ENCODE measurements at regions not wholly inside any gene's neighbourhood (a gene's known extent, or its start where the extent isn't known, plus 50 kb on each side); places are given as distances from the start of the nearest gene placed in this dataset.
"Not testable (repeated sequence)": the region's sequence is repeated elsewhere in the genome, so short reads cannot be mapped to it uniquely, and the experiment has no call there.

DNA sequence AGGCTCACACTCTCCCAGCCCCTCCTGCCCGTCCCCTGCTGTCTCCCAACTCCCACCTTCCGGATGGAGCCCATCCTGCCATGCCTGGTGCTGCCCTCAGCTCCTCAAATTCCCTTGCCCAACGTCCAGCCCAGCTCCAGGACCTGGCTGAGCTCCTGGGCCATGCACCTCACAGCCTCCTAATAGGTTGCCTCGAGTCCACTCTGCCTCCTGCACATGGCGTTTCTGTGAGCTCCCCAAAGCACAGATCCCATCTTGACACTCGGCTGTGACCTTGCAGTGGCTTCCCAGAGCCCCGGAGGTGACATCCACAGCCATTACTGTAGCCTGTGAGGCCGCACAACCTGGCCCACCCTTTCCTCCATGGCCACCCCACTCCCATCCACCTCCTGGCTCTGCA lies 191.9 kb upstream of the SALL3 start:
- no peak for DNase-seq

DNA sequence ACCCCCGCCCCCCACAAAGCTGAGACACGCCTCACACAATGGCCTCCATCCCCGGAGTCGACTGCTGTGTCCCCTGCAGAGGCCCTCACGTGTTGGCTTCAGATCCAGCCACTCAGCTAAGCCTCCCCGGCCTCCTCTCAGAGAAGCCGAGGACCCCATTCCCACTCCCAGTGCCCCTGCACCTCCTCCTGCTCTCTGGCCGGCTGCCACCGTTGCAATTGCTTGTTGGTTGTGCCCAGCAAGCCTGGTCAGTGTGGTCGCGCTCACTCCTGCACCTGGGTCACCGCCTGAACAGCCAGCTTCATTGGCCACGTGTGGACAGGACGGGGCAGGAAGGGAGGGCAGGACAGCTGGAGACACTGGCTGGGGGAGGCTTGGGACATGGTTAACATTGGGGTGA lies 191.5 kb upstream of the SALL3 start:
- no peak for DNase-seq

DNA sequence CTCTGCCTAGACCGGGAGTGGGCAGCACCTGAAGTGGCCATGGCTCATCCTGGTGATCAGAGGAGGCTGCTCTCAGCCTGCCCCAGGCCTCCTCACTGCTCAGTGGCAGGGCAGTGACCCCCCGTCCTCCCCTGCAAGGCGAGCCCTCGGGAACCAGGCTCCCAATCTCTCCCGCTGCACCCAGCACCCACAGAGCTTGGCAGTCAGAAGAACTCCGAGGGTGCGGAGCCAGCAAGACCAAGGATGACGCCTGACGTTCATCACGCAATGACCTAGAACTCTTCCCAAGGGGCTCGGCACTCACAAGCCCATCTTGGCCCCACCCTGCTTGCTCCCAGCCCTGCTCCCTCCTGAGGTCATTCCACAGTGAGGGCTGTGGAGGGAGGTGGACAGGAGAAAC lies 189.8 kb upstream of the SALL3 start:
- DNase-seq: no peak

DNA sequence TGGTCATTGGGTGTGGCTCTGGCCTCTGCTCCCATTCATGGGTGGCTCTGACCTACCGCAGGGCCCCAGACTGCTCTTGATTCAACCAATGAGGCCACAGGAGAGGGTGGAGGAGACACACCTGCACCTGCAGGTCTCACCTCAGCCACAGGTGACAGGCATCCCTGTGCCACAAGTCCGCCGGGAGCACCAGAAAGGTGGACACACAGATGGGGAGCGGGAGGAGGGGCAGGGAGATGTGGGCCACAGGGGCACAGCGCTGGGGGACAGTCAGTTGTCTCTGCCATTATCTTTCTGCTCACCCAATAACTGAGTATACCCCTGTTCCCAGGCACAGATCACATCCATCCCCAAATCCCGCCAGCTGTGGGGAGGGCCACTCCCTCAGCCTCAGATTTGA lies 189.1 kb upstream of the SALL3 start:
- DNase-seq: no peak

DNA sequence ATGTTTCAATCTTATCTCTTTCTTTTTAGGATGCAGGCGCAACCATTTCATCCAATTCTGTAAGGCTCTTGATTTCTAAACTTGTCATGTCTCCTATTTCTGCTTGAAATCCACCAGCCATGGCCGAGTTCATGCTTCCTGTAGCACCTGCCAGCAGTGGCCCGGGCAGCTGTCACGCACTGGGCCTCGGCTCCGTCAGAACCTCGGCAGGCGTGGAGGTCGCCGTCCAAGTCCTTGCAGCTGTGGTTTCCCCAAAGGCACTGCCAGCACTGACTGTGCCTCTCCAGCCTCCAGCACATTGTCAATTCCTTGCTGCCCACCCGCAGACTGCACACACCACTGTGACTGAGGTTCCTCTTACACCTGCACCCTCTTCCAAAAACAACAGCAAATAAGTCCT lies 188.7 kb upstream of the SALL3 start:
- DNase-seq: no peak

DNA sequence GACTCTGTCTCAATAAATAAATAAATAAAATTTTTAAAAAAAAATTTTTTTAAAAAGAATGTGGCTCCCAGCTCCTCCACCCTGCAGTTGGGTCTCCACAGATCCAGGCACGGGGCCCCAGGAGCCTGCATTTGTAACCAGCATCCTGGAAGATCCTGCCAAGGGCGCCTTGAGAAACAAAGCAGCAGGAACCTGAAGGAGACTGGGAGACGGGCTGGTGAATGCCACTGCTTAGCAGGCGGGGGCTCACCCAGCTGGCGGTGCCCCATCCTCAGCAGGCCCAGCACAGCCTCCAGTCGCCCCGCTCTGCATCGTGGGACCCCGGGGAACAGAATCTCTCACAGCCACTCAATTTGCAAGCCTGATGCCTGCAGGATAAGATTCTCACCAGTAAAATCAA lies 187.5 kb upstream of the SALL3 start:
- no peak for DNase-seq

DNA sequence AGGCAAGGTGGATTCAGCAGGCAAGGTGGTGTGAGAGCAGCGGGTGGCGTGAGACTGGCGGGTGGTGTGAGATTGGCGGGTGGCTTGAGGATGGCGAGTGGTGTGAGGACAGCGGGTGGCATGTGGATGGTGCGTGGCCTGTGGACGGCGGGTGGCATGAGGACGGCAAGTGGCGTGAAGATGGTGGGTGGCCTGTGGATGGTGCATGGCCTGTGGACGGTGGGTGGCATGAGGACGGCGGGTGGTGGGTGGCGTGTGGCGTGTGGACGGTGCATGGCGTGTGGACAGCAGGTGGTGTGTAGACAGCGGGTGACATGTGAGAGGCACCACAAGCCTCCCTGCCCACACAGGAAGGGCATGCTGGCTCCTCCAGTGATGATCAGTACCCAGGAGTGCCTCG lies 186.9 kb upstream of the SALL3 start:
- no peak for DNase-seq

DNA sequence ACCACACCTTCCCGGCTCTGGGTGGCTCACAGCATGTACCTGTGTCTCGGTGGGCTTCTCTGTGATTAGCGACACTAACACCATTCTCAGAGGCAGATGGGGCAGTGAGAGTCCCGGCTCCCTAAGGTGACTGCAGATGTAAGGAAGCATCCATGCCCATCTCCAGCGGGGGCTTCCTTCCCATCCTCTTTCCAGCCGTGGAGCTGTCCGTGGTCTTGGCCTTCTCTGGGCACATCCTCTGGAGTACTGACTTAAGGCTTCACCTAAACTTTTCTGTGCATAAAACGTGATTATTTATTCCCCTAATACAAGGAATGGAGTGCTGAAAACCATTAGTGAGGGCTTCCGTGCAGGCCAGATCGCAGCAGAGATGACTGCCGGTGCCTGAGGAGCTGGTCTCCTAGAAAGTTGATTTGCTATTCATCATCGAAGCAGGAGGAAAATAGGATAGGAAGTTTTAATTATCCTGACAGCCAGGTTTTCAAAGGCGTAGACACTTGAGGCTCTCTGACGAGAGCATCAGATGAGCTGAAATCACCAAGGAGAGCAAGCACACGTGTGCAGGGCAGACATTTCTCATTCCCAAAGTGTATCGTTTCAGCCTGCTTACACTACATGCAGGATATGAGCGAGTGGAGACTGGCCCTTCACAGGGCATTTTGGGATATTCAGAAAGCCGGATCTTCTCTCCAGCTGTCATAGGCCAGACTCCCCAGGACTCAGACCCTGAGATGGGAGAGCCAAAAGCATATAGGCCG lies 186.1 kb upstream of the SALL3 start:
- DNase-seq: no peak

DNA sequence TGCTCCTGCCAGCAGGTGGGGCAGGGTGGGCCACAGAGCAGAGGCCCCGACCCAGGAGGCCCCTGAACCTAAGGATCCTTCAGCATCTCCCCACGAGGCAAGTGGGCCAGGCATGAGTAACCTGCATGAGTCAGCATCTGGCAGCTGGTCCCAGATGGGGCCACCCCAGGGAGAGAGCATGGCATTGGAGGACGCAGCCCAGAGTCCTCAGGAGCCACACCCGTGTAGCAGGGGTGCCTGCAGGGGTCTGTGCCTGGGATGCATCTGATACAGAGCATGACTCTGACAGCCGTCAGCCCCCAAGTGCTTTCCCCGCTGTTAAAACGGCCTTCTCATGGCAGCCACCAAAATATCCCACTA lies 185.6 kb upstream of the SALL3 start:
- DNase-seq: no peak

DNA sequence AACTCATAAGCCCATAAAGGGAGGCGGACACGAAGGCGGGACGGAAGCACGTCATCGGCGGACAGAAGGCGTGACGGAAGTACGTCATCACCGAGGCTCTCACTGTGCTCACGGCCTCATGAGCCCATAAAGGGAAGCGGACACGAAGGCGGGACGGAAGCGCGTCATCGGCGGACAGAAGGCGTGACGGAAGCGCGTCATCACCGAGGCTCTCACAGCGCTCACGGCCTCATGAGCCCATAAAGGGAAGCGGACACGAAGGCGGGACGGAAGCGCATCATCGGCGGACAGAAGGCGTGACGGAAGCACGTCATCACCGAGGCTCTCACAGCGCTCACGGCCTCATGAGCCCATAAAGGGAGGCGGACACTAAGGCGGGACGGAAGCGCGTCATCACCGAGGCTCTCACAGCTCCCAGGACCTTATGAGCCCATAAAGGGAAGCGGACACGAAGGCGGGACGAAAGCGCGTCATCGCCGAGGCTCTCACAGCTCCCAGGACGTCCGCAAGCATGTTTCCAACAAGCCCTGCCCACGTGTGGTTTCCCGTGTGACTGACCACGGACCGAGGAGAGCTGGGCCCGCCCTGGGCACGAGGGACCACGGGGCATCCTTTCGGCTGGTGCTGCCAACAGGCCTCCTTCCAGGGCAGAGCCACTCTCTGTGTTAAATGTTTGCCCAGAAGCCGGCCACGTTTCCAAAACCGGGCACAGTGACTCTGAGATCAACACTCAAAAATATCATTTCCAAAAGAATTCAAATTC lies 182.7 kb upstream of the SALL3 start:
- DNase-seq: no peak

DNA sequence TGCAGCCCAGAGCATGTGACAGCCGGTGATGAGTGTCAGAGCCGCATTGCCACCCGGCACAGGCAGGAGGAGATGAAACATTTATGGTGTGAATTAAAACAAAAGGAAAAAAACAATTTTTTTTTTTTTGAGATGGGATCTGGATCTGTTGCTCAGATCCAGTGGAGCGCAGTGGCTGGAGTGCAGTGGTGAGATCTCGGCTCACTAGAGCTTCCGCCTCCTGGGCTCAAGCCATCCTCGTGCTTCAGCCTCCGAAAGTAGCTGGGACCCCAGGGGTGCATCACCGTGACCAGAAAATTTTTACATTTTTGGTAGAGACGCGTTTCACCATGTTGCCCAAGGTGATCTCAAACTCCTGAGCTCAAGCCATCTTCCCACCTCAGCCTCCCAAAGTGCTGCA lies 182.1 kb upstream of the SALL3 start:
- no peak for DNase-seq

DNA sequence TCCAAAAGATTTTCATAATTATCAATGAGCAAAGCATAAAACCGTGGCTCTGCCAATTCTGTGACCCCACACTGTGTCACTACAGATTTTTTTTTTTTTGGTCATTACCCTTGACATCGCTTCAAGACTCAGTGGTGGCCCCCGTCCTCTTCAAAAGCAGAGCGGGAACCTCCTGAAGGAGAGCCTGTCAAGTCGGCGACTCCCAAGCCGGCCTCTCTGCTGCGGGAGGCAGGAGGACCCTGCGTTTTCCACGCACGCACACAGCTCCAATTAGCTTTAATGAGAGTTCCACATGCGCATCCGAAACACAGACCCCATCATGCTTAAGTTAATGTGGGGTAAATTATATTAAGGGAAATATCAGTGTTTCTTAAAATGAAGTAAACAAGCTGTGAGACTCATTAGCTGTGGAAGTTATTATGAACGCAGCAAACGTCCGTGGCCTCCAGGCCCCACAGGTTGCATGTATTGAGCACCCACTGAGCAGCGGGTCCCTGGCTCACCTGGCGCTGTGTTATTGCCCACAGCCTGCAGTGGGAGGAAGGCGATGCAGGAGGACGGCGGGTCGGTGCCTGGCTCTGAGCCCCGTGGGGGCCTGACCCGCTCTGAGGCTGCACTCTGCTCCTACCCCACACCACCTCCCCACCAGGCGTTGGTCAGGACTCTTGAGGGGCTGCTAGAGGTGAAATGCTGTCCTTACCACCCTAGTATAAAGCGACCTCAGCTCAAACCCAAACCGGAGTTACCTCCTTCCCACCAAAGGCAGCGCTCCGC lies 181.0 kb upstream of the SALL3 start:
- no peak for DNase-seq

DNA sequence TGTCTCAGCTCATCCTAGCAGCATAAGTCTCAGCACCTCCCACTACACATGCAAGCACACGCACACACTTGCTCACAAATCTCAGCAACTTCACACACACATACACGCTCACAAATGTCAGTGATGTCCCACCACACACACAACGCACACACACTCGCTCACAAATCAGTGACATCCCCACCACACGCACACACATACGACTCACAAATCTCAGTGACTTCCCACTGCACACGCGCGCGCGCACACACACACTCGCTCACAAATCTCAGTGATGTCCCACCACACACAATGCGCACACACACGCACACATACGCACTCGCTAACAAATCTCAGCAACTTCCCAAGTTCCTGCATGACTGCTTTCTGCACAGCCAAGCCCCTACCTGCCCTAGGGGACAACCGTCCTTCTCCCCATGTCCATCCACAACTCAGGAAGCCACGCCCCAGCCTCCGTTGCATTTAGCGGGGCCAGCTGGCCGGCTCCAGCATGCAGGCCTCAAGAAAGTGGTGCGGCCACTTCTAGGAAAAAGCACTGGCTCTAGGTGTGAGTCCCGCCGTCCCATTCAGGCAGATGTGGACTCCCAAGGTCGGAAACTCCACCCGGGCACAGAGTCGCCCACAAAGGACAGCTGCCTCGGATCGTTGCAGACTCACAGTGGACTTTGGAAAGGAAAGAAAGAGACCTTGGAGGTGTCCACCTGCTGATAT lies 180.1 kb upstream of the SALL3 start:
- no peak for DNase-seq

DNA sequence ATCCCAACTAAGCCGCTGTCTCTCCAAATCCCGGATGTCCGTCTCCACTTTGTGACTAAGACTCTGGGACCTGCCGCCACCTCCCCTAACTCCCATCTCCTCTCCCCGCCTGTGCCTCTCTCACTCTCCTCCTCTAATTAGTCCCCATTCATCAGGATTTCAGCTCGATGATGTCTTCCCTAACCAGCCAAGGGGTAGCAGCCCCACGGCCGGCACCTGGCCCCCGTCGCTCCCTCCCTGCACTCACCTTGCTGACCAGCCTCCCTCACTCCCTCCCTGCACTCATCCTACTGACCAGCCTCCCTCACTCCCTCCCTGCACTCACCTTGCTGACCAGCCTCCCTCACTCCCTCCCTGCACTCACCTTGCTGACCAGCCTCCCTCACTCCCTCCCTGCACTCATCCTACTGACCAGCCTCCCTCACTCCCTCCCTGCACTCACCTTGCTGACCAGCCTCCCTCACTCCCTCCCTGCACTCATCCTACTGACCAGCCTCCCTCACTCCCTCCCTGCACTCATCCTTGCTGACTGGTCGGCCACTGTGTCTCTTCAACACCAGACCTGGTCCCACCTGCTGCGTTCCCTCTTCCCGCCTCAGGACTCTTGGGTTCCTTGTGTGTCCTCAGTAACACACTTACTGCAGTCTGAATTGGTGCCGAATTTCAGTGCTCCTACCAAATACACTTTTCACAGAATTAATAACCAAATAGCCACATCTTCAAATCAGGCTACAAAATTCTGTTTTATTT lies 179.3 kb upstream of the SALL3 start:
- DNase-seq: not testable (repeated sequence)

DNA sequence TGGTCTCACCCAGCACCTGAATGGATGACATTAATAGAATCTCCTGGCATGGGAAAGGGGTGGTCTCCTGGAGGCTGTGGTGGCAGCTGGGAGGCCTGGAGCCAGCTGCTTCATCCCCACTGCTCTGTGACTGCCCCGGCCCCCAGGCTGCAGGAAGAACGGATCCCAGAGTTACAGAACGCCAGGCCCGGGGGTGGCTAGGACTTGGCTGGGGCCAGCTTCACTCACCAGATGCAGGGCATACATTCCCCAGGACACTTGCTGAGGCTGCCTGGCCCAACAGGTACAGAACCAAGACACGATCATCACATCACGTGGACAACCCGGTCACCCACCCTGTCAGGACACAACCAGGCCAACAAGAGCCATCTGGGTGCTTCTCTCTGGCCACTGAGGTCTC lies 178.6 kb upstream of the SALL3 start:
- DNase-seq: no peak

DNA sequence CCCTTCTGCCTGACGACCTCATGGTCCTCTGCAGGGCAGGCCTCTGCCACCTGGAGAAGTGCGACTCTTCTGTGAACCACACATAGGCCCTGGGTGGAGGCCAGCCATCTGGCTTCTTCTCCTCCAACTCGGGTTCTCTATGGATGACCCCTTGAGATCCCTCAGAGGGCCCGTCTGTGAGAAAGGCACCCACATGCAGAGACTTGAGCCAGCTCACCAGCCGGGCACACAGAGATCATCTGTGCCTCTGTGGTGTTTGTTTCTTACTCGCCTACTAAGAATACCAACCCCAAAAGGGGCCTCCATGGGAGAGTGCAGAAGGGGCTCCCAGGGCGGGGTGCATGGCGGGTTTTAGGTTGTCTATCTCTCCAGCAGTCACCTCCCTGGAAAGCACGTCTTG lies 176.5 kb upstream of the SALL3 start:
- no peak for DNase-seq

DNA sequence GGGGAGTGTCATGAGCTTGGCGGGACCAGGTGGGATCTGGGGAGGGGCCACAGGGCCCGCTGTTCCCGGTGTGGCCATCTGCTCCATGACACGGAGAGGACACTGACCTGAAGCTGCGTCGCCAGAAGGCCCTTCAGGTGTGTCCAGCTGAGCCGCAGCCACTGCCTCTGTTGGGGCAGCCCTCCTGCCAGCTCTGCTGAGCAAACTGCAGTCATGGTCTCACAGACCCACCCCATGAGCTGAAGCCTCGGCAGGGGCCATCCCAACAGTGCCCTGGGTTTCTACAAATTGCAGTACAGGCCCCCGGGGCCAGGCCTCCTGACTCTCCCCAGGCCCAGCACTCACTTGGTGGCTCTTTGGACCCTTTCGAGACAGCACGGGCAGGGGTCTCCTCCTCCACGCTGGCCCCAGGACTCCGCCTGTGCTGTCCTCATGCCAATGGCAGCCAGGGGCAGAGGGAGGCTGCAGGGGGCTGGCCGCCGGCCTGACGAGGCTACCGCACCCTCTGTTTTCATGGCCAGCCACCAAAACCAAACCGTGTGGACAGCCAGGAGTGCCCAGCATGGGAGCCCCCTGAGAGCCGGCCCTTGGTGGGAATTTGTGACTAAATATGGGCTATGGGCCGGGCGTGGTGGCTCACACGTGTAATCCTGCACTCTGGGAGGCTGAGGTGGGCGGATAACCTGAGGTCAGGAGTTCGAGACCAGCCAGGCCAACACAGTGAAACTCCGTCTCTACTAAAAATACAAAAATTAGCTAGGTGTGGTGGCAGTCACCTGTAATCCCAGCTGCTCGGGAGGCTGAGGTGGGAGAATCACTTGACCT lies 175.2 kb upstream of the SALL3 start:
- no peak for DNase-seq

DNA sequence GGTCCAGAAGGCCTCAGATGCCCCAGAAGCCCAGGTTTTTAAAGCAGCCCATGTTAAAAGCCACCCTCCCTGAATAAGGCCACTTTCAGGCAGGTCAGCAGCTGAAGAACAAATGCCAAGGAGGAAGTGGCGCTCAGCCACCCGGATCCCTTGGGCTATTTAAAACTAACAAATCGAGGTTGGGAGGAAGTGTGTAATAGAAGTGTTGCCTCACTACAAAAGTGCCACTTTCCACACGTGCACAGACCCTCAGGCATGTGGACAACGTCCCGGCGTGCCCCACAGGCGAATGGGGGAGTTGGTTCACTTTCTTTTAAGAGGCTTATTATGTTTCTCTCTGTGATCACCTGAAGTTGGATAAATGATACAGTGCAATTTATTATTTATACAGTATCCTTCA lies 173.8 kb upstream of the SALL3 start:
- DNase-seq: no peak

DNA sequence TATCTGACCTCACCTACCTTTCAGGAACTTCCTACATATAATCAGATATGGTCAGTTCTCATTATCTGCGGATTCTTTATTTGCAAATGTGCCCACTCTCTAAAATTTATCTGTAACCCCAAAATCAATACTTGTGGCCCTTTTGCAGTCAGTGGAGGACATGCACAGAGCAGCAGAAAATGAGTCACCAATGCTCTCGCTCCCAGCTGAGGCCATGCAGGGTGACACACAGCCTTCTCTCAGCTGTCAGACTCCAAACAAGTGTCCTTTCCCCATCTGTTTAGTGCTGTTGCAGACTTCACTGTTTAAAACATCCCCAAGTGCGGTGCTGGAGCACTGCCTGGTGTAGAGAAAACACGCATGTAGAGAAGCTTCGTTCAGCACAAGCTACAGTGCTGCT lies 171.9 kb upstream of the SALL3 start:
- DNase-seq: no peak

DNA sequence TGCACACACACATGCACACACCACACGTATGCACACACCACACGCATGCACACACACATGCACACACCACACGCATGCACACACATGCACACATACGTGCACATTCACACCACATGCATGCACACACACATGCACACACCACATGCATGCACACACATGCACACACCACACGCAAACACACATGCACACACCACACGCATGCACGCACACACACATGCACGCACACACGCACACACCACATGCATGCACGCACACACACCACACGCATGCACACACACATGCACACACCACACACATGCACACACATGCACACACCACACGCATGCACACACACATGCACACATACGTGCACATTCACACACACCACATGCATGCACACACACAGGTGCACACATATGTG lies 169.8 kb upstream of the SALL3 start:
- DNase-seq: no peak

DNA sequence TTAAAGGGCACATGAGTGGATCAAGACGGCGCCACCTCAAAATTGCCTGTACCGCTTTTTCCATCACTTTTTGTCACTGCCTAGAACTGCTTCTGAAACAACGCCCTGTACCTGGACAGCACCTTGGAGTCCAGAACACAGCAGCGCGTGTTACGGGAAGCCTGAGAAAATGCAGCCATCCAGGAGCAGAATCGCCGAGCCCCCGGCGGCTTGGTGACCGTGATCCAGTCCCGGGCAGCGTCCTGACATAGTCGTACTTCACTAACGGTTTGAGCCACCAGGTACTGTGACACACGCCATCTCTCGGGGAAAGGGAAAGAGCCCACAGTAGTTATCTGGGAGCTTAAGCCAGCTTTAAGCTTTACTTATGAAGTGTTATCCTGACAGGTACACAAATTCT lies 168.9 kb upstream of the SALL3 start:
- no peak for DNase-seq

DNA sequence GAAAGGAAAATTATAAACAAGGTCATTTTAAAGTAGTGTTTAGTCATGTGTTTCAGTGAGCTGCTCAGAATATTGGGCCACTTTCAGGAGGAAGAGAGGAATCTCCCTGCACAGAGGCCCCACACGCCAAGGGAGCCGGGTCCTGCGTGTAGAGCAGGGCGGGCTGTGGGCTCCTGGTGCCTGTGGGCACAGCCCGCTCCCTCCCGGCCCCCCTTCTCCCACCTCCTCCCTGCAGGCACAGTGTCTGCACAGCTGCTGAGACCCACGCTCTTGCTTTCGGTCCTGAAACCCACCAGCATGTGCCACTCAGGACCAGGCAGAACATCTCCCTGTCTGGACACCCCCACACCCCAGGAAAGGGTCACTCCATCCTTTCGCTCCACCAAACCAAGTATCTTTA lies 167.6 kb upstream of the SALL3 start:
- no peak for DNase-seq
